H7 (cell line): ENCODE measurements at regions not wholly inside any gene's neighbourhood (a gene's known extent, or its start where the extent isn't known, plus 50 kb on each side); places are given as distances from the start of the nearest gene placed in this dataset.
"Not testable (repeated sequence)": the region's sequence is repeated elsewhere in the genome, so short reads cannot be mapped to it uniquely, and the experiment has no call there.

Experiments
- DNase-seq: peaks from one replicate; pipeline ENCODE4 v3.0.0; 2012
- H3K27me3 ChIP-seq: 2 replicates; pipeline ENCODE4 v1.6.0; 2011; ENCODE audit warnings: mild to moderate bottlenecking, low read length; ENCODE audit not compliant: control insufficient read depth, insufficient read depth
- H3K36me3 ChIP-seq: replicated peaks from 2 replicates; pipeline ENCODE4 v1.5.1; 2011; ENCODE audit warnings: low read length; ENCODE audit not compliant: control insufficient read depth, insufficient read depth
- H3K4me3 ChIP-seq: 2 replicates; pipeline ENCODE4 v1.5.1; 2011; ENCODE audit warnings: low read depth, mild to moderate bottlenecking, control low read depth, low read length, moderate library complexity; ENCODE audit not compliant: insufficient read depth

- DNase-seq, result no peak
- H3K4me3 ChIP-seq, result no peak overlapping the region
- no peaks in the 10 kb centered on the region for H3K36me3 ChIP-seq
- no peaks in the 10 kb centered on the region for H3K27me3 ChIP-seq
Measured at GRCh38 chr18:6571239-6571602, 156.5 kb upstream of the L3MBTL4 start.

DNA sequence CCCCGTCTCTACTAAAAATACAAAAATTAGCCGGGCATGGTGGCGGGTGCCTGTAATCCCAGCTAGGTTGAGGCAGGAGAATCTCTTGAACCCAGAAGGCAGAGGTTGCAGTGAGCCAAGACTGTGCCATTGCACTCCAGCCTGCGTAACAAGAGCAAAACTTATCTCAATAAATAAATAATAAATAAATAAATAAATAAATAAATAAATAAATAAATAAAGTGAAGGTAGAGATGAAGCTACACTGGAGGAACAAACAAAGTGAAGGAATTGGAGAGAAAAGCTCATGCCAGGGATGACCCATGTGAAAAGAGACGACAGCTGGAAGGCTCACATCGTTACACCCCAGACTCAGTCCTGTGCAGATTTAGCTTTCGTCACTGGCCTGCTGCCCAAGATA lies 157.3 kb upstream of the ARHGAP28 start:
- H3K4me3 ChIP-seq, H3K27me3 ChIP-seq, DNase-seq, H3K36me3 ChIP-seq: not testable (repeated sequence)

DNA sequence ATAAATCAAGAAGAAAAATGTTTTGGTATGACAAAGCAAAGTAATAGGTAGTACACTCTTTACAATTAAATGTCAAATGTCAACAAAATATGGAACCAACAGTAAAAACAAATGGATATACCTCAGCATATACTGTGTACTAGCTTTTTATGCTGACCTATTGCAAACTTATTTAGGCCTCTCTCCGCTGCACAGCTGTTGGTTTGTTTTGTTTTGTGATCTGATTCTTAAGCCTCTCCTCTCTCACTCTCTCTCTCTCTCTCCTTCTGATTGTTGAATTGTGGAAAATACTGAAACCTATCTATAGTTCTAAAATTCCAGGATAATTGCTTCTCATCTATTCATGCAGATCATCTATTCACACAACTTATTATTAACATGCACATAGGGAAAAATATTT lies 154.9 kb upstream of the ARHGAP28 start:
- DNase-seq, result no peak
- no peaks in the 10 kb centered on the region for H3K27me3 ChIP-seq
- no peaks in the 10 kb centered on the region for H3K36me3 ChIP-seq
- H3K4me3 ChIP-seq, result no peak overlapping the region

GRCh38 chr18:6575908-6576307 lies 153.6 kb upstream of the ARHGAP28 start:
- Histone ChIP-seq H3K4me3 (no peak overlapping the region), H3K36me3 (no peaks in the 10 kb centered on the region), H3K27me3 (no peaks in the 10 kb centered on the region)
- no peak for DNase-seq

- no peak overlapping the region for H3K4me3 ChIP-seq
- DNase-seq, result no peak
- H3K27me3 ChIP-seq, result no peaks in the 10 kb centered on the region
- no peaks in the 10 kb centered on the region for H3K36me3 ChIP-seq
Measured at GRCh38 chr18:6576718-6577375, 152.7 kb upstream of the ARHGAP28 start.

DNA sequence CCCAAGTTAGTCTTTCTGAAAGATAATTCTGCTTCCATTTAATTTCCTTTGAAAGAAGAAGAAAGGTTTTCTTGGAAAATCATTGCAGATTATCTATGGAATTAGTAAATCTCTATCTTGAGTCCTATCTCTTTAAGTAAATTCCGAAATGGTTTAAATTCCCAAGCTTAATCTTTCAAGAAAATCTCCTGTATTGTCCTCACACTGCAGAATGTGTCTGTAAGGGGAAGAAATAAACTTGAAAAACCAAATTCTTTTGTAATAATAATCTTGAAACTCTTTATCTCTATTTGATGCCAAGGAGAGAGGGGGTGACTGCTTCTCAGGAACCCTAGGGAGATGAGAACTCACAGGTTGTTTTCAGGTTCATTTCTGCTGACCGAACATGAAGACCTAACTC lies 150.8 kb upstream of the ARHGAP28 start:
- Histone ChIP-seq H3K4me3 (no peak overlapping the region), H3K27me3 (no peaks in the 10 kb centered on the region), H3K36me3 (no peaks in the 10 kb centered on the region)
- DNase-seq, result no peak

DNA sequence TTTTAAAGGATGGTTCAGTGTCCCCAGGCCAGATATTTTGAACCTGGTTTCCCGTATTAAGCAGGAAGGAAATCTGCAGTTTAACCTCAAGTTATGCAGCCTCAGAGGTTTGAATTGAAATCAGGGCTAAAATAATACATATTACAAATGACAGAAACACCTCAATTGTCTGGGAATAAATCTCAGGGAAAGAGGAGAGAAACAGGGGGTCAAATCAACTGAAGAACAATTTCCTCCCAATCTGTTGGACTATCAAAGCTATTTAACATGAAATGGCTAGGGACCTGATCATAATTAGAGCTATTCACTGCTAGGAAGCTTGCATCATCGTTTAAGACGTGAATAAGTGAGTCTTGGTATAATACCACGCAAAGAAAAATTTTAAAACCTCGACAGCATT lies 150.0 kb upstream of the ARHGAP28 start:
- H3K36me3 ChIP-seq, result no peaks in the 10 kb centered on the region
- no peaks in the 10 kb centered on the region for H3K27me3 ChIP-seq

GRCh38 chr18:6580401-6580800 lies 149.1 kb upstream of the ARHGAP28 start:
- no peak for DNase-seq
- H3K27me3 ChIP-seq, result no peaks in the 10 kb centered on the region
- H3K4me3 ChIP-seq, result no peak overlapping the region
- H3K36me3 ChIP-seq, result no peaks in the 10 kb centered on the region

More for the DNA sequence above, 150.0 kb upstream of the ARHGAP28 start:
- no peak for DNase-seq
- H3K4me3 ChIP-seq, result no peak overlapping the region

DNA sequence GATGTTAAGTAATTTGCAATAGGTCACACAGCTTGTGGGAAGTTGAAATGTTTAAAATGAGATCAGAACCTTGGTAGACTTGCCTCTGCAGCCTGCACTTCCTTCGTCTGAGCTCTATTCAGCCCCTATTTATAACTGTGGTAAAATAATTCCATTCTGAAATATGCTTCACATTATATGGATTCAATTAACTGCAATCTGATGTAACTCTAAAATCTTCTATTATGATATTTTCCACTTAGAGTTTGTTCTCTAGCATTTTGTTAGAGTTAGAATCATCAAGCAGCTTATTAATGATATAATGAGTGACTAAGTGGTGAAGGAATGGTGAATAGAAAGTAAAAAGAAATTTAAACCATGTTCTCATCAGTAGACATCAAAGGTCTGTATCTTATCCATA lies 139.6 kb upstream of the ARHGAP28 start:
- Histone ChIP-seq H3K27me3 (no peaks in the 10 kb centered on the region), H3K4me3 (no peak overlapping the region), H3K36me3 (no peaks in the 10 kb centered on the region)
- no peak for DNase-seq

- no peaks in the 10 kb centered on the region for H3K36me3 ChIP-seq
- DNase-seq, result no peak
- no peak overlapping the region for H3K4me3 ChIP-seq
- no peaks in the 10 kb centered on the region for H3K27me3 ChIP-seq
Measured at GRCh38 chr18:6590326-6590725, 139.2 kb upstream of the ARHGAP28 start.

DNA sequence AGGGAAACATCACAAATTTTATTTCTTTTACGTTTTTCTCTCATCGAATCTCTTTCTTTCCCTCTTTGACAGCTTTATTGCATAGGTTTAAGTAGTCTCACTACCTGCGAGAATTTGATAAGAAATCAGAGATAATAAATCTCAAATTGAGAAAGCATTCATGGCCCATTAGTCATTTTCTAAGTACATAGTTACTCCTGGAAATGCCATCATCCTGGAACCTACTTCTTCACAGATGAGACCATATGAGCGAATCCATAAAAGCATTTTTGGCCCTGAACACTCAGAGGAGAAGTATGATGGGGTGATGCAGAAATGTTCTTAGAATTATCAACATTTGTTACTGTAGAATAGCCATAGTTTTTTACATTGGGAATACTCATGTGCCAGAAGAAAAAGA lies 138.0 kb upstream of the ARHGAP28 start:
- DNase-seq, result no peak
- Histone ChIP-seq H3K27me3 (no peaks in the 10 kb centered on the region), H3K4me3 (no peak overlapping the region), H3K36me3 (no peaks in the 10 kb centered on the region)

DNA sequence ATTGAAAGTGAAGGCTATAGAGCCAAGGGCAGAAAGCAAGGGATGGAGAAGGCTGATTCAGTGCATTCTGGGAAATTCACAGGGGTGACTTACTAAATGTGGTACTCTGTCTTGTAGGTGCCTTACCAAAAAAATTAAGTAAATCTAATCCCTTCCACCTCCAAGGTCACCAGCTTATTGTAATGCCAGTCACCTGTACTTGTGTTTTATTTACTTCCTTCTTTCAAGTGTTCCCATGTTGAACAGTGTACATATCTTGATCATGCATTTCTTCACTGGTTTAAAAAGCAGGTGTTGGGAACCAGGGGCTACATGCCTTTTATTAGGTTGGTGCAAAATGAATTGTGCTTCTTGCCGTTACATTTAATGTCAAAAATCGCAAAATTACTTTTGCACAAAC lies 137.0 kb upstream of the ARHGAP28 start:
- DNase-seq, result no peak
- H3K4me3 ChIP-seq, result no peak overlapping the region
- no peaks in the 10 kb centered on the region for H3K36me3 ChIP-seq
- no peaks in the 10 kb centered on the region for H3K27me3 ChIP-seq

- Histone ChIP-seq H3K27me3 (no peaks in the 10 kb centered on the region), H3K4me3 (no peak overlapping the region), H3K36me3 (no peaks in the 10 kb centered on the region)
- DNase-seq, result no peak
Measured at GRCh38 chr18:6593142-6593885, 136.2 kb upstream of the ARHGAP28 start.

DNA sequence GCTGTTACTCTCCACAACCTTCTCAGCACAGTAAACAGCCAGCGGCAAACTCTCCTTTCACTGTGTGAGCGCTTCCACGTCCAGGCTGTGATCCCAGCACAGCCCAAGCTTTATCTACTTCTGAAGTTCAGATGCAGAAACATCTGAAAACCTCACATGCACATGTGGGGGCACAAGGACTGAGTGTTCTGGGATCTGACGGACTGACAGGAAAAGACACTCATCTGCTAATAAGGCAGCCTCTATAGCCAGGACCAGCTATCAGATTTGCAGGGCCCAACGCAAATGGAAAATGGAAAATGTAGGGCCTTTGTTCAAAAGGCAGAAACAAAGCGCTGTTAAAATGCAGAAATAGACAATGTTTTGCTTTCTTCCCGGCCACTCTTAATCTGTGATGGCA lies 133.8 kb upstream of the ARHGAP28 start:
- Histone ChIP-seq H3K4me3 (no peak overlapping the region), H3K36me3 (no peaks in the 10 kb centered on the region), H3K27me3 (no peaks in the 10 kb centered on the region)
- DNase-seq, result no peak

GRCh38 chr18:6598657-6599056 lies 130.9 kb upstream of the ARHGAP28 start:
- Histone ChIP-seq H3K36me3 (no peaks in the 10 kb centered on the region), H3K27me3 (no peaks in the 10 kb centered on the region), H3K4me3 (no peak overlapping the region)
- DNase-seq, result peak; percentile 19
